NCI-H2196 (cell line): ENCODE measurements at regions not wholly inside any gene's neighbourhood (a gene's known extent, or its start where the extent isn't known, plus 50 kb on each side); places are given as distances from the start of the nearest gene placed in this dataset.
"Not testable (repeated sequence)": the region's sequence is repeated elsewhere in the genome, so short reads cannot be mapped to it uniquely, and the experiment has no call there.

Experiments
- DNase-seq: peaks from one replicate; lab custom pipeline; 2025; ENCODE audit not compliant: unreplicated experiment; lab: John Stamatoyannopoulos, UW

DNA sequence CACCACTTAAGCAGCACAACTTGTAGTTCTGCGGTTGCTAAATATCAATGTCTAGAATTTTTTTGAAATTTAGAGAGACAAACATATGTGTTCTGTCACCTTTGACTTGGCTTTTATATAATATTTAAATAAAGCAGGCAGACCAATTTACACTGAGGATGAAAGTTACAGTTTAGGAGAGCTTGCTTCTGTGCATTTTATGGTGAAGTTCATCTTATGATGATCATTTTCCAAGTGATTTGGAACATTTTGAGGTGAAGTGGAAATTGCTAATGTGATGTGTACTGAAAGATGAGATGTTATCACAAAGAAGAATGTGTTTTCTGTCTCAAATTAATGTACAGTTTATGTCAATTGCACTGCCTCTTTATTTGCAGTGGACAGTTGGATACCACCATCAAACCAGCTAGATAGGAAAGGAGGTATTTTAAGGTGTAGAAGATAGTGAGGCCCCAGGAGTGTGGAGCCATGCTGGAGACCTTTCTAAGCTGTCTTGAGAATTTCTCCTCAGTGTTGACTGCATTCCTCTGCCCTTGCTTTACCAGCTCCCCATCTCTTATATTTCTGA, 461.9 kb downstream of the UTRN start:
- no peak for DNase-seq

DNA sequence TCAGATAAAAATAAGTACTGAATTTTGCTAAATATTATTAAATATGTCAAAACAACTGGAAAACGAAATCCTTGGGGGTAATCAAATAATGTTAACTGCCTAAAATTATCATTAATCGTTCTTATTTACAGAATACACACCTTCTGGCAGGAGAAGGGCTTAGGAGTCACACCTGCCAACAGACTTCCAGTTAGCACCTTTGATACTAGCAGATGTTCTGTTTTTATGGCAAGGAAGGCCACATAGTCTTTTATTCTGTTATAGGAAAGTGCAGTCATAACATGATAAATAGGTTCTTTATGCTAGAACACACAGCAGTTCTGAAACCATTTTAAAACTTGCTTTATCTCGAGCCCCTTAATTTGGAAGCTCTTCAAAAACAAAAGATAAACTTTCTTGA, 464.1 kb downstream of the UTRN start:
- DNase-seq: peak; percentile 67

DNA sequence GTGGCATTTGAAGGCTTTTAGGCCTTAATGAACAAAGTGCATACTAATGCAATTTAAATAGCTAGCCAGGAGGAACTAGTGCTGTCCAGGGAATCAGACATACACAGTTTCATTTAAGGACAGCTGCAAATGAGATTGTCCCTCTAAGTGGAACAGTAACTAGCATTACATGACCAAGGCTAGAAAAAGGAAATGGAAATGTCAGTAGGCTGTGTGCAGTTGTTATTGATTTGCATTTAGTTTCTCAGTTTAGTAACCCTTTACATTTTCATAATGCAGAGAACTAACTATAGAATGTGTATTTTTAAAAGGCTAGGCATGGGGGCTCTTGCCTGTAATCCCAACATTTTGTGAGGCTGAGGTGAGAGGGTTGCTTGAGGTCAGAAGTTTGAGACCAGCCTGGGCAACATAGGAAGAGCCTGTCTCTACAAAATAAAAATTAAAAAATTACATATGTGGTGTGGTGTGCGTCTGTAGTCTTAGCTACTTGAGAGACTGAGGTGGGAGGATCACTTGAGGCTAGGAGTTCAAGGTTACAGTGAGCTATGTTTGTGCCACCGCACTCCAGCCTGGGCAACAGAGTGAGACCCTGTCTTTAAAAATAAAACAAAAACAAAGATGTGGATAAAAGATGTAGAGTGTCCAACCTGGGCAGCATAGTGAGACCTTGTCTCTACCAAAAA, 468.0 kb downstream of the UTRN start:
- DNase-seq: no peak

DNA sequence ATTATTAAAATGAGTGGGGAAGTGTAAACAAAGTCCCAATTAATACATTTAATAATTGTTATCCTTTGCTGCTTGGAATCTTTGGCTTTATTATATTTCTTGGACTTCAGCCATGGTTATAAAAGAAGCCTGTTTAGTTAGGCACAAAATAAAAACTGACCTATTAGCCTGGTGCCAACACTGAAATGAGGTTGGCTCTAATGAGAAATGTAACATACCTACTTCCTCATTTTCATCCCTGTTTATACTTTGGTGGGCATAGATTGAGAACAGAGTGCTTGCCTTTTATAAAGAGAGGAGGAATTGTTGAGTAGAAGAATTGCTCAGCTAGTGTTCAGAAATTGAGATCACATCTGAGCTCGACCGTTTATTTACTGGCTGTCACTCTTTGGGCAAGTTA, 471.3 kb downstream of the UTRN start:
- peak; percentile 30 for DNase-seq

DNA sequence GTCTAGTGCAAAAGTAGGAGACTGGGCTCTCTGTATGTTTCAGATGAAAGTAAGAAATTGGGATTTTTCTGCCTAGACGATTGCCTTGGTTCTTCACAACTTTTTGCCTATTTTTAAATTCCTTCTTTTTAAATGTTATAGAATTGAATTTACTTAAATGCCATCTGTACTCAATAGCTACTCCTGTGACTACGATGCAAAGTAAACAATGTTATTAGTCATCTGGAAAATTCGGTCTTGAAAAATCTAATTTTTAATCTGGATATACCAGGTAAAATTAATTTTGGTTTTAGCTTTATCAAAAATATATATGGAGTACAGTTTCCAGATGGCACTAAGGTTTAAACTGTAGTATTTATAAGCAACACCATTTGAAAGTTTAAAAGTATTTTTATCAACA, 472.2 kb downstream of the UTRN start:
- DNase-seq: no peak

DNA sequence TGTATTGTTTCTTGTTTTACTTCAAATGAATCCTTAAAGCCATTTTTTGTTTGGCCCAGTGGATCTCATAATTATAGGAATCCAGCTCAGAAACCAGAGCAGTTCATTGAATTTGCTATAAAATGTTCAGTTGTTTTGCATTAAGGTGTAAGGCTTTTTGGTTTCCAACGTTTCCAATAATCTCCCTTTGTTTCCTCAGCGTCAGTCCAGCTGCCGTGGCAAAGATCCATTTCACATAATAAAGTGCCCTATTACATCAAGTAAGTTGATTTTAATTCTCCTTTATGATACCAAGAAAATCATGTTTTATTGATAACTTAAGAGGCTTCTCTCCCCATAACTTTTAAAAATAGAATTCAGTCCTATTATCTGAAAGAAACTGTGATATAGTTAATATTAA, 472.6 kb downstream of the UTRN start:
- DNase-seq: peak; percentile 27

DNA sequence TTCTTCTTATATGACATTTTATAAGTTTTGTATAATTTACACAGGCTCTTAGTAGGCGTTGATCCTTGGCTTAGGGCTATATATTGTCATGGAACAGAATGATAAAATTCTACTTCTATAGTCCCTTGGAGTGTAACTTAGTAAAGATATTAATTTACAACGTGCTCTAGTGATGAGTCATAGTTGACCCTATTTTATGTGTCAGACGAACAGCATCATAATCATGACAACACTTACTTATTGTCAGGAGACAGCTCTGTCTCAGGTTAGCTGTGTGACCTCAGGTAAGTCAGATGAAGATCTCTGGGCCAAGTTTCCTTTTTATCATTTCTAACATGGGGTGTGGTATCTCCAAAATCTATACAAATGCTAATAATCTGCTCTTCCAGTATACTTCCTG, 473.5 kb downstream of the UTRN start:
- peak; percentile 22 for DNase-seq

DNA sequence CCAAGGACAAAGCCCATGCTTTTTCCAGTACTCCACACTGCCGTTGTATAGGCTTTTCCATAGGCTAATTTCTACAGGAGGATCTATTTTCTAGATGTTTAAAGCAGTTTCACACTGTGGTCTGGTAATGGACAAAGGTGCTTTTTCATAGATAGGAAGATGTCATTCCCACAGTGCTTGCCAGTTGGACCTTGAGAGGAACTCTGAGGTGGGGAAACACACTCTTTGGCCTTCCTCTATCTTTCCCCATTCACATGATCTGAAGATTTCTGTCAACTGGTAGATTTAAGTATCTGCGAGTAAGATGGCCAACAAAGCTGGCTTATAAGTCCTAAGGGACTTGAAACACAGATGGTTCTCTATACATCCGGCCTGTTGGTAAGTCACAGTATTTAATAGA, 477.3 kb downstream of the UTRN start:
- DNase-seq: no peak

DNA sequence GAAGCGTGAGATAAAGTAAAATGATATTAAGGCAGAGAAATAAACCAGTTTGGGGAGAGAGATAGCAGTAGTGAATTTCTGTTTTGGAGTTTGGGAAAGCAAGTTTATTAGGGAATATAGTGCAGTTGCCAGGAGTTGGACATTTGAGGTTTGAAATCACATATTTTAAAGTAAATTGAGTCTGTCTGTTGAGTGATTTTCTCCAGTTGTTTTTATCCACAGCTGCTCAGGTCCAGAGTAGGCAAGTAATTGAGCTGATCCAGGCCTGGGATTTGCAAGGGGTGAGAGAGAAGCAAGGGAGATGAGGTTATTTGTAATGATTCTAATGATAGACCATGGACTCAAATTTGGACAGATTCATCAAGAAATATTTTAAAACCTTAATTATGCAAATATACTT, 481.9 kb downstream of the UTRN start:
- no peak for DNase-seq

DNA sequence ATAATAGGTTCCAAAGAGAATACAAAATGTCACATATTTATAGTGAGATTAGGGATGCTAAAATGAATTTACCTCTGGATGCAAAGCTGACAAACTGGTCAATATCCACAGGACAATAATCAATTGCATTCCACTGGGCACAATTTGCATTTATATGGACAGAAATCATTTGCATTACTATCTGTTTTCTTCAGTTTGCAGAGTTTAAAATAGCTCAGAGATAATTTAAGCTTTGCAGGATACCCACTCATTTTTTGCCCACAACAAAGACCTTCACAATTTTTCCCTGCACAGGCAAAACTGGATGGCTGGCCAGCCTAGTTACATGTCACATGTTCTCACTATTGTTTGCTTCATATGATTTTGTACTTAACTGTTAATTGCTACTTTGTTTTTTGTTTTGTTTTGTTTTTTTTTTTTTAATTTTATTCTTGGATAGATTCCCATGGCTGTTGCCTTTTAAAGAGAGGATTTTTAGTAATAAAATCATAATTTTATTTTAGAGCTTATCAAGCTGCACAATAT, 483.5 kb downstream of the UTRN start:
- DNase-seq: no peak

DNA sequence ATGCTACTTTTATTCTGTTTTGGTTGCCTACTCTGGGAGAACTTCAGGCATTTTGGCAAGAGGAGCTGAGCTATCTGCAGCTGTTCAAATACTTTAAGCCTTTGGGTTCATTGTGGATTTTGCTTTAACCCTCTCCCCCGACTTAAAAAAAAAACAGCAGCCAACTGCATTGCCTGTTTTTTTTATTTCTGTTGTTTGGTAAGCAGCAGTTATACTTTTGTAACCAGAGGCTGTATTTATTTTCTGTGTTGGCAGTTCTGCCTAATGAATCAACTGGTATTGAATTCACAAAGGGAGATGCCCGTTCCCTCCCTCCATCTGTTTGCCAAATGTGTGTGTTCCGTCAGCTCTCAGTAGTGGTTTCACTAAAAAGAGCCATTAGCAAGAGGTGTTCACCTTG, 484.0 kb downstream of the UTRN start:
- peak; percentile 79 for DNase-seq

DNA sequence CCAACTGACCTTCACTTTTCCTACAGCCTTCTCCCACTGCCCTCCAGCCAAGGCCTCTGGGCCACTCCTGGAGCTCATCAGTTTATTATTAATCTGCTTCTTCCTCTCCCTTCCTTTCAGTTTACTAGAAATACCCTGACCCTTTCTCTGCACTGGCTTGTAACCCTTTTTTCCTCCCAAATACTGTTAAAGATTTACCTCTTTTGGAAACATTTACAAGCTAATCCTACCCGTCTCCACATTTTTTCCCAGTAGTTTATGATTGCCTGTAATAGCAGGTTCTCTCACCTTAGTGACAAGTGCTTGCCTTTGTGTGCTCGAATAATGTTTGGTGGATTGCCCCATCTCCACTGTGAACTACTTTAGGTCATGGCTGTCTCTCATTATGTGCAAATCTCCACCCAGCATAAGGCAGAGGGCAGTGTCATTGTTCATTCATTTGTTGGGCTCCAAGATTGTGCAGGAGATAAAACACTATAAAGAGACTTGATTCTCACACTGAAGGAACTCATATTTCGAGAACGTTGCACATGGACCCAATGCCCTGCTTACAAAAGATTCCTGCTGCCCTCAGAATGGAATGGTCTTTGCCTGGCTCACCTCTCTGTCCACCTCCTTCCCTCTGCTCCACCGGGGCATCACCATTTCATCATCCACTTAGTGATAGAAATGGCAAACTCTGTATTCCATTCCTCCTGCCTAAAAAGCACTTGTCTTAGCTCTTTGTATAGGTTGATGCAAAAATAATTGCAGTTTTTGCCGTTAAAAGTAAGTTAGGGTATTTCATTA, 491.1 kb downstream of the UTRN start:
- no peak for DNase-seq

DNA sequence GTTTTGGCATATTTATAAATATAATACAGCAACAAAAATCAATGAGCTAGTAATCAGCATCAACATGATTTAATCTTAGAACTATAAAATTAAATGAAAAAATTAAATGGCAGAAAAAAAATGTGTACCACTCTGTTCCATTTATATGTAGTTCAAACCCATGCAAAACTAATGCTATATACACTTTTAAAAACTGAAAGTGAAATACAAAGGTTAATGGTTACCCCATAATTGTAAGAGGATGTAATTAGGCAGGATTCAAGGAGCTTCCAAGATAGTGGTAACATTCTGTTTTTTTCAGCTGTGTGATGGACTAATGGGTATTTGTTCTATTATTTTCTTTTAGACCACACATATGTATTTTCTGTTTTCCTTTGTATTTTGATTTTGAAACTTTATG, 492.1 kb downstream of the UTRN start:
- DNase-seq: no peak

DNA sequence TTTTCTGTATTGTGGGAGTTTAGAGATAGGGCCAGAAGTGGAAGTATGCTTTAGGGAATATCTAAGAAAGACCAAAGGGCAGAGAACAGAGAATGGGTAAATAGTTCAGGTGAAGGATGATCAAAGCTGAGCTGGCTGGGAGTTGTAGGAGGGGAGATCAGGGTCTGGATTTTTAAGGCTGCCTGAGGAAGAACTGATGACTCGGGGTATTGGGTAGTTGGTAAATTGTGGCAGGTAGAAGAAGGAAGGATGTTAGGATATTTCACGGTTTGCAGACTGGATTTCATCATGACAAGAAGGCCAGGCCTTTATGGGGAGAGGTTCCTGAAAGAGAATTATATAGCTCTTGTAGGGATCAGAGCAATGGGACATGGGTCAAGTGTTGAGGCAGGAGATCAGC, 492.9 kb downstream of the UTRN start:
- no peak for DNase-seq

DNA sequence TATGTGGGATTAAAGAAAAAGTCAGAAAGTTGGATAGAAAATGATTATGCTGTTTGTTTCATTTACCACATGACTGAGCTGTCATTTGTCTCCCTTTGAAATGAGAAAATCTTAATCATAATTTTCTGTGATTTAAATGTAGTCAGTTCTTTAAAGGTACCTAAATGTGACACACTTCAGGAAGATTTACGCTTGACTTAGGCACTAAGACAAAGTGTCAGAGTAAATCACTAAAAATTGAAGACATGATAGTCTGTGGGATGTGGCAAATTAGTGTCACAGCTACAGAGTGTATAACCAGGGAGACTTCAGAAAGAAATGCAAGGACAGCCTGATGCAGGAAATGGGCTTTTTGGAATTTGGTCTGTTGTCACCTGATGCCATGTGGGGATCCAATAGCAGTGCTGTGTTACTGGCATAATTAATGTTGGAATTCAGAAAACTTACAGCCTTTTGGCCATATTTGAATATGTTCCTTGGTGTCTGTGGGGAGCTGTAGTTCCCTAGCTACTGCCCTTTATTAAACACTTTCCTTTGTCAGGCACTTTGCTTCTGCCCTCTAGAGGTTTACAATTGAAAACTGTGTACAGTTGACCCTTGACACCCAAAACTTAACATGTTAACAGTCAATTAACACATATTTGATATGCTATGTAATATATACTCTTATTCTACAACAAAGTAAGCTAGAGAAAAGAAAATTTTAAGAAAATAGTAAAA, 493.8 kb downstream of the UTRN start:
- no peak for DNase-seq

DNA sequence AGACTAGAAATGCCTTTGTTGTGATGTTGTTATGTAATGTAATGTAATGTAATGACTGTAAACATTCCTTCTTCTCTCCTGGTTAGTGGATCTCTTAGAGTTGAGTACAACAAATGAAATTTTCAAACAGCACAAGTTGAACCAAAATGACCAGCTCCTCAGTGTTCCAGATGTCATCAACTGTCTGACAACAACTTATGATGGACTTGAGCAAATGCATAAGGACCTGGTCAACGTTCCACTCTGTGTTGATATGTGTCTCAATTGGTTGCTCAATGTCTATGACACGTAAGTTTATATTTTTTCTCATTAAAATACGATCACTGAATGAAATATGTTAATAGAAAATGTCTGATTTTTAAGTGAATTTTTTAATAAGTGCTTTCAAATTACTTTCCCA, 496.7 kb downstream of the UTRN start:
- DNase-seq: no peak

DNA sequence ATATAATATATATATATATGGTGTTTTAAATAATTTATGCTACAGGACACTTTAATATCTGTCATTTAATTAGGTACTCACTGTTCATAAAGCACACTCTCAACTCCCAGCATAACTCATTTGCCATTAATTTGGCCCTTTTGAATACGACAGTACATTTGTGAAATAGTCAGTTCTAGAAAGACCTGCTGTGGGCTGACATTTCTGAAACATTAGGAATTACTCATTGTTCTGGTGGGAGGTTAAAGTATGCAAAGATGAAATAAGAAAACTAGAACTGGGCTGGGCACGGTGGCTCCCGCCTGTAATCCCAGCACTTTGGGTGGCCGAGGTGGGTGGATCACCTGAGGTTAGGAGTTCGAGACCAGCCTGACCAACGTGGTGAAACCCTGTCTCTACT, 497.5 kb downstream of the UTRN start:
- no peak for DNase-seq

DNA sequence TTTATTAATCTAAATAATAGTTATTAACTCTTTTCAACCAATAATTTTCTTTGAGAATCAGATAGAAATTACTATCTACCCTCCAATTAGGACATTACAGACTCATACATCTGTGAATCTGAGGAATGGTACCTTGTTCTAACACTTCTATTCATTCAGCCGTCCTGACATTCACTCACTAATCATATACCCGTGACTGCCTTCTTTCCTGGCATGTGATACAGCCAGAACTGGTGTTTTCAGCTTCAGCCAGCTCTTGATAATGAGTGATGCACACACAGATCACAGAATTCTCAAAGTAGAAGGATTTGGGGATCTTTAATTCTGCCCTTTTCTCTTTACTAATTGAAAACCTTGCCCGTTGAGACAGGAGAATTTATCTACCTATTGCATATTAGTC, 499.9 kb downstream of the UTRN start:
- DNase-seq: no peak

DNA sequence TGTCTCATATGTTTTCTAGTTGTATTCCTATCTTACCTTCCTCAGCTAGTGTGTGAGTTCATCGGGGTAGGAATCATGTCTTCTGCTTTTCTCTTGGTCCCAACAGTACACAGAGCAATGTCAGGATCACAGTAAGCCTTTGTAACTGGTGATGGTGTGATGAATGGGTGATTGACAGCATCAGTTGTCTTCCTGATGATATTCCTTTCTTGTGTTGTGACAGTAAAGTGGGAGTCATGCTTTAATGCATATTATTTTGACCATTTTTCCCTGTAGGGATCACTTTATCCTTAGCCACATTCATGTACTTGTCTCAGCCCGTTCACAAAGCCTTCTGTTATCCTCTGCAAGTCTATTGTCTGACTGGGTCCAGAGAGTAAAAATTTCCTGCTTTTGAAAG, 501.7 kb downstream of the UTRN start:
- DNase-seq: no peak

DNA sequence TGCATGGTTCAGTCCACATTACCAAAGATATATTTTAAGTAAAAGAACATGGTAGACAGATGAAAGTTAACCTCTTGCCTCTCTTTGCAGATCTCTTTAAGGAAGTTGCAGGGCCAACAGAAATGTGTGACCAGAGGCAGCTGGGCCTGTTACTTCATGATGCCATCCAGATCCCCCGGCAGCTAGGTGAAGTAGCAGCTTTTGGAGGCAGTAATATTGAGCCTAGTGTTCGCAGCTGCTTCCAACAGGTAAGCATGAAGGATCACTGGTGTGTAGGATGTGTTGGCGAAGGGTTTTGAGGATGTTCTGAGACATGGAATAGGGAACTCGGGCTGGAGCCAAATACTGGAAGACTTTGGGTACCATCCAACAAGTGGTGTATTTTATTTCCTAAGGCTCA, 508.6 kb downstream of the UTRN start:
- DNase-seq: no peak

DNA sequence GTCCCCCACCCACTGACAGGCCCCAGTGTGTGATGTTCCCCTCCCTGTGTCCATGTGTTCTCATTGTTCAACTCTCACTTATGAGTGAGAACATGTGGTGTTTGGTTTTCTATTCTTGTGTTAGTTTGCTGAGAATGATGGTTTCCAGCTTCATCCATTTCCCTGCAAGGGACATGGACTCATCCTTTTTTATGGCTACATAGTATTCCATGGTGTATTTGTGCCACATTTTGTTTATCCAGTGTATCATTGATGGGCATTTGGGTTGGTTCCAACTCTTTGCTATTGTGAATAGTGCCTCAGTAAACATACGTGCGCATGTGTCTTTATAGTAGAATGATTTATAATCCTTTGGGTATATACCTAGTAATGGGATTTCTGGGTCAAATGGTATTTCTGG, 509.9 kb downstream of the UTRN start:
- DNase-seq: not testable (repeated sequence)

DNA sequence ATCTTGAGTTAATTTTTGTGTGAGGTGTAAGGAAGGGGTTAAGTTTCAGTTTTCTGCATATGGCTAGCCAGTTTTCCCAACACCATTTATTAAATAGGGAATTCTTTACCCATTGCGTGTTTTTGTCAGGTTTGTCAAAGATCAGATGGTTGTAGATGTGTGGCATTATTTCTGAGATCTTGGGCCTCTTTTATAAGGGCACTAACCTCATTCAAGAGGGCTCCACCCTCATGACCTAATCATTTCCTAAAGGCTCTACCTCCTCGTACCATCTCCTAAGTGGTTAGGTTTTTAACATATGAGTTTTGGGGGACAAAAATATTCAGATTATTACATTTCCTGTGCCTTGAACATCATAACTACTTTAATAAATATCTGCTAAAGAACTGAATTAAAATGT, 510.9 kb downstream of the UTRN start:
- no peak for DNase-seq
